GM12878 (cell line): ENCODE measurements at regions not wholly inside any gene's neighbourhood (a gene's known extent, or its start where the extent isn't known, plus 50 kb on each side); places are given as distances from the start of the nearest gene placed in this dataset.

Experiments used
- ATAC-seq: fragments of 200-7000 bp; cut with Tn5 transposase; 3 replicates; pipeline ENCODE4 v1.9.1; 2020; ENCODE audit warnings: mild to moderate bottlenecking, moderate library complexity
- BruUV-seq: library from RNA; stranded (reverse); fragments of 400-500 nt; replicated peaks from 2 replicates; lab custom pipeline; 2021; lab: Mats Ljungman, UMichigan
- CTCF ChIA-PET: fragments of 300-600 bp; sonication (Branson Sonifier 250); formaldehyde crosslinking; extraction: SDS; loops from one replicate; lab custom pipeline; 2021; ENCODE audit warnings: inconsistent platforms; lab: Yijun Ruan, JAX
- POLR2A ChIA-PET: fragments of 350-600 bp; formaldehyde crosslinking; extraction: SDS; loops from one replicate; lab custom pipeline; 2021; ENCODE audit warnings: inconsistent platforms; lab: Charles Lee
- RAD21 ChIA-PET: fragments of 300-600 bp; sonication (Branson Sonifier 250); formaldehyde crosslinking; loops from one replicate; lab custom pipeline; 2023; ENCODE audit warnings: antibody characterized with exemption; ENCODE audit not compliant: unreplicated experiment; lab: Charles Lee
- SMC1A ChIA-PET: fragments of 300-600 bp; sonication (Branson Sonifier 250); formaldehyde crosslinking; loops from one replicate; lab custom pipeline; 2023; ENCODE audit not compliant: unreplicated experiment, uncharacterized antibody; lab: Charles Lee
- DNase-seq: peaks from one replicate; pipeline ENCODE4 v3.0.0-alpha.2; 2011; ENCODE audit warnings: low read depth, low spot score
- FAIRE-seq: peaks from 3 replicates; lab custom pipeline; 2011; peaks lifted over from hg19 to GRCh38; lab: Jason Lieb, UNC
- H2AFZ ChIP-seq: 2 replicates; pipeline ENCODE4 v1.6.0; 2011; ENCODE audit warnings: low read depth, low read length, control low read depth; ENCODE audit not compliant: control insufficient read depth
- H3K27ac ChIP-seq: 2 replicates; pipeline ENCODE4 v1.5.1; 2011; ENCODE audit warnings: control low read depth; ENCODE audit not compliant: control insufficient read depth, insufficient read depth
- H3K27me3 ChIP-seq, 2 experiments: replicated peaks in 1 of 2; 2 replicates each; pipeline versions ENCODE4 v1.6.0 to v1.6.1; 2011; ENCODE audit warnings: low read length in 1 of 2; ENCODE audit not compliant: control insufficient read depth in 2 of 2, insufficient read depth in 2 of 2
- H3K36me3 ChIP-seq, 2 experiments: 2 replicates each; pipeline ENCODE4 v1.5.1; 2011; ENCODE audit warnings: low read length in 1 of 2; ENCODE audit not compliant: control insufficient read depth in 2 of 2, insufficient read depth in 2 of 2
- H3K4me1 ChIP-seq: 2 replicates; pipeline ENCODE4 v1.6.1; 2011; ENCODE audit warnings: mild to moderate bottlenecking, low read length, moderate library complexity, mixed read lengths; ENCODE audit not compliant: control insufficient read depth, insufficient read depth
- H3K4me2 ChIP-seq: 2 replicates; pipeline ENCODE4 v1.6.0; 2011; ENCODE audit warnings: control low read depth; ENCODE audit not compliant: control insufficient read depth, insufficient read depth
- H3K4me3 ChIP-seq: fragments of 200-600 bp; sonication (generic); 2 replicates; pipeline ENCODE4 v1.5.1; 2016
- H3K79me2 ChIP-seq: 2 replicates; pipeline ENCODE4 v1.6.0; 2011; ENCODE audit warnings: low read length; ENCODE audit not compliant: control insufficient read depth, insufficient read depth
- H3K9ac ChIP-seq: 2 replicates; pipeline ENCODE4 v1.8.0; 2011; ENCODE audit warnings: low read length, control low read depth, mixed read lengths; ENCODE audit not compliant: control insufficient read depth, insufficient read depth
- H3K9me3 ChIP-seq: replicated peaks from 3 replicates; pipeline ENCODE4 v1.5.1; 2011; ENCODE audit warnings: mild to moderate bottlenecking, low read length; ENCODE audit not compliant: control insufficient read depth, insufficient read depth
- H4K20me1 ChIP-seq: 2 replicates; pipeline ENCODE4 v1.6.0; 2011; ENCODE audit not compliant: control insufficient read depth, insufficient read depth
- HSF1 ChIP-seq: fragments of 150-350 bp; IDR thresholded peaks from 2 replicates; pipeline ENCODE4 v1.6.1; 2014; ENCODE audit warnings: mild to moderate bottlenecking, low read depth, low read length
- JUND ChIP-seq: IDR thresholded peaks from 2 replicates; pipeline ENCODE4 v1.6.1; 2012; ENCODE audit warnings: low read depth, mild to moderate bottlenecking, low read length, improper control_type of control experiment, moderate library complexity
- KDM1A ChIP-seq: fragments of 200-600 bp; sonication (generic); IDR thresholded peaks from 2 replicates; pipeline ENCODE4 v1.6.1; 2016; ENCODE audit warnings: borderline replicate concordance
- MAX ChIP-seq: IDR thresholded peaks from 2 replicates; pipeline ENCODE4 v1.6.1; 2012; ENCODE audit warnings: low read depth, low read length, improper control_type of control experiment
- MEF2B ChIP-seq: fragments of 450-650 bp; IDR thresholded peaks from 2 replicates; pipeline ENCODE4 v1.6.1; 2018; ENCODE audit warnings: mild to moderate bottlenecking, moderate library complexity; ENCODE audit not compliant: partially characterized antibody, poor library complexity, severe bottlenecking
- NFXL1 ChIP-seq: fragments of 450-650 bp; IDR thresholded peaks from 2 replicates; pipeline ENCODE4 v1.6.1; 2017; ENCODE audit warnings: antibody characterized with exemption, mild to moderate bottlenecking, borderline replicate concordance
- NFYA ChIP-seq: IDR thresholded peaks from 2 replicates; pipeline ENCODE4 v1.6.1; 2011; ENCODE audit warnings: low read depth, mild to moderate bottlenecking, low read length, improper control_type of control experiment, borderline replicate concordance
- NRF1 ChIP-seq: conservative IDR thresholded peaks from 2 replicates; pipeline ENCODE4 v1.6.1; 2011; ENCODE audit warnings: mild to moderate bottlenecking, low read depth, low read length, improper control_type of control experiment
- POLR2A ChIP-seq: IDR thresholded peaks from 2 replicates; pipeline ENCODE4 v1.6.1; 2011; ENCODE audit warnings: low read depth, mild to moderate bottlenecking, low read length
- RELA ChIP-seq: fragments of 450-650 bp; IDR thresholded peaks from 2 replicates; pipeline ENCODE4 v1.8.0; 2014; ENCODE audit warnings: borderline replicate concordance; ENCODE audit not compliant: partially characterized antibody
- SIX5 ChIP-seq: IDR thresholded peaks from 2 replicates; pipeline ENCODE4 v1.6.1; 2011; ENCODE audit warnings: mild to moderate bottlenecking, low read depth, low read length, moderate library complexity; ENCODE audit not compliant: severe bottlenecking
- YY1 ChIP-seq: IDR thresholded peaks from 2 replicates; pipeline ENCODE4 v1.6.1; 2011; ENCODE audit warnings: low read depth, mild to moderate bottlenecking, low read length
- ZBTB40 ChIP-seq: fragments of 450-650 bp; IDR thresholded peaks from 2 replicates; pipeline ENCODE4 v1.6.1; 2016; ENCODE audit warnings: mild to moderate bottlenecking, moderate library complexity, borderline replicate concordance
- ZNF384 ChIP-seq: IDR thresholded peaks from 2 replicates; pipeline ENCODE4 v1.6.1; 2012; ENCODE audit warnings: low read depth, mild to moderate bottlenecking, low read length, improper control_type of control experiment, borderline replicate concordance
- WGBS: methylation state at CpG from one replicate; pipeline ENCODE4 v1.1.6; 2016; ENCODE audit warnings: low lambda C conversion rate; ENCODE audit not compliant: insufficient replicate concordance, insufficient coverage; ENCODE audit errors: missing lambda C conversion rate; 5-methylcytosine and 5-hydroxymethylcytosine counted together
- in situ Hi-C: fragments of 300-500 bp; cut with MboI; formaldehyde crosslinking; loops from 9 replicates; pipeline ENCODE4 v1.14.3; 2018; ENCODE audit warnings: mixed read lengths
- intact Hi-C: fragments of 100-400 bp; cut with micrococcal nuclease; formaldehyde crosslinking; loops from one replicate; pipeline ENCODE4 v1.14.2; 2022; ENCODE audit not compliant: unreplicated experiment

- Histone ChIP-seq H3K9me3 (no peaks in the 10 kb centered on the region), H3K4me1 (no peaks in the 10 kb centered on the region), H2AFZ (no peak overlapping the region), H3K79me2 (no peaks in the 10 kb centered on the region), H3K27ac (no peak overlapping the region), H3K9ac (no peak overlapping the region), H3K36me3 (no peaks in the 10 kb centered on the region), H4K20me1 (no peaks in the 10 kb centered on the region), H3K27me3 (no peaks in the 10 kb centered on the region; a peak in 1 of 4 replicates), H3K4me2 (no peak overlapping the region), H3K4me3 (no peak overlapping the region)
- DNase-seq (no peak), ATAC-seq (no peak), FAIRE-seq (no peak)
- SMC1A ChIA-PET, result no interaction called here
- RAD21 ChIA-PET, result no interaction called here
- CTCF ChIA-PET, result no interaction called here
- BruUV-seq, result no TSS peak
- intact Hi-C loops (no loop called here), in situ Hi-C loops (no loop called here)
- POLR2A ChIA-PET, result no interaction called here
- 15% methylated on average over 3 of the region's 3 CpGs for WGBS
- TF ChIP-seq POLR2A (no peak), NFYA (no peak), NRF1 (no peak), ZBTB40 (no peak), MAX (no peak), RELA (no peak), YY1 (no peak), HSF1 (no peak), JUND (no peak), MEF2B (no peak), ZNF384 (no peak), NFXL1 (no peak), SIX5 (no peak), KDM1A (no peak)
Observed at GRCh38 chr16:17668386-17668785, 197.6 kb upstream of the XYLT1 start.
